ENCODE measurements at regions not wholly inside any gene's neighbourhood (a gene's known extent, or its start where the extent isn't known, plus 50 kb on each side); places are given as distances from the start of the nearest gene placed in this dataset.

- DNase-seq (ENCODE audit: low spot score): no peak
These were observed 71.3 kb upstream of the SOX4 start for GRCh38 chr6:21522143-21522747.

- DNase-seq (ENCODE audit: low spot score): no peak
These were observed 70.6 kb upstream of the SOX4 start for GRCh38 chr6:21522797-21523456.

- DNase-seq (ENCODE audit: low spot score): no peak
These were observed 69.9 kb upstream of the SOX4 start for GRCh38 chr6:21523652-21524051.

GRCh38 chr6:21524201-21524600 is 69.3 kb upstream of the SOX4 start:
- no peak for DNase-seq (ENCODE audit: low spot score)

GRCh38 chr6:21526974-21527373 is 66.6 kb upstream of the SOX4 start:
- DNase-seq (ENCODE audit: low spot score): no peak

- DNase-seq (ENCODE audit: low spot score): no peak
These were observed 65.8 kb upstream of the SOX4 start for GRCh38 chr6:21527731-21528130.

GRCh38 chr6:21529431-21529830 is 64.1 kb upstream of the SOX4 start:
- no peak for DNase-seq (ENCODE audit: low spot score)

GRCh38 chr6:21531393-21531792 is 62.2 kb upstream of the SOX4 start:
- no peak for DNase-seq (ENCODE audit: low spot score)

GRCh38 chr6:21533678-21534077 is 59.9 kb upstream of the SOX4 start:
- DNase-seq (ENCODE audit: low spot score): no peak

- DNase-seq (ENCODE audit: low spot score): no peak
These were observed 57.2 kb upstream of the SOX4 start for GRCh38 chr6:21536280-21536766.

GRCh38 chr6:21537637-21538036 is 55.9 kb upstream of the SOX4 start:
- DNase-seq (ENCODE audit: low spot score): no peak

- peak; percentile 66 for DNase-seq (ENCODE audit: low spot score)
These were observed 55.3 kb upstream of the SOX4 start for GRCh38 chr6:21538186-21538798.

GRCh38 chr6:21539621-21540100 is 53.9 kb upstream of the SOX4 start:
- no peak for DNase-seq (ENCODE audit: low spot score)
